ENCODE measurements at regions not wholly inside any gene's neighbourhood (a gene's known extent, or its start where the extent isn't known, plus 50 kb on each side); places are given as distances from the start of the nearest gene placed in this dataset.

- FAIRE-seq (no peak), ATAC-seq (no peak), DNase-seq (ENCODE audit: low read depth, low spot score) (no peak)
- Histone ChIP-seq H3K9me3 (replicated peaks; ENCODE audit: control insufficient read depth, insufficient read depth, low read length) (no peaks in the 10 kb centered on the region), H3K4me1 (ENCODE audit: control insufficient read depth, insufficient read depth, low read length) (no peaks in the 10 kb centered on the region), H4K20me1 (ENCODE audit: control insufficient read depth, insufficient read depth) (no peaks in the 10 kb centered on the region), H3K4me3 (no peak overlapping the region), H3K27ac (ENCODE audit: control insufficient read depth, insufficient read depth) (no peak overlapping the region), H2AFZ (ENCODE audit: control insufficient read depth, low read depth, low read length) (no peak overlapping the region), H3K36me3 (ENCODE audit: control insufficient read depth in 2 of 2, insufficient read depth in 2 of 2, low read length in 1 of 2) (no peaks in the 10 kb centered on the region), H3K4me2 (ENCODE audit: control insufficient read depth, insufficient read depth) (no peak overlapping the region), H3K9ac (ENCODE audit: control insufficient read depth, insufficient read depth, low read length) (no peak overlapping the region), H3K27me3 (replicated peaks in 1 of 2; ENCODE audit: control insufficient read depth in 2 of 2, insufficient read depth in 2 of 2, low read length in 1 of 2) (no peaks in the 10 kb centered on the region; a peak in 1 of 4 replicates), H3K79me2 (ENCODE audit: control insufficient read depth, insufficient read depth, low read length) (no peaks in the 10 kb centered on the region)
- TF ChIP-seq TCF12 (IDR thresholded peaks at IDR 0.05; ENCODE audit: low read depth, low read length): no peak
- TF ChIP-seq, protein P1, sequence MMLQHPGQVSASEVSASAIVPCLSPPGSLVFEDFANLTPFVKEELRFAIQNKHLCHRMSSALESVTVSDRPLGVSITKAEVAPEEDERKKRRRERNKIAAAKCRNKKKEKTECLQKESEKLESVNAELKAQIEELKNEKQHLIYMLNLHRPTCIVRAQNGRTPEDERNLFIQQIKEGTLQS (IDR thresholded peaks at IDR 0.05; ENCODE audit: borderline replicate concordance, extremely low read depth, low read depth, low read length): no peak
- no peak for TF ChIP-seq MAX (IDR thresholded peaks at IDR 0.05; ENCODE audit: low read depth, low read length)
- TF ChIP-seq TCF3 (IDR thresholded peaks at IDR 0.05; ENCODE audit: borderline replicate concordance, insufficient read depth, low read depth, low read length): no peak
- TF ChIP-seq PKNOX1 (IDR thresholded peaks at IDR 0.05): no peak
- TF ChIP-seq NR2F1 (conservative IDR thresholded peaks at IDR 0.05): no peak
- TF ChIP-seq LARP7 (IDR thresholded peaks at IDR 0.05): no peak
- no peak for TF ChIP-seq IRF3 (IDR thresholded peaks at IDR 0.05)
- TF ChIP-seq RAD51 (IDR thresholded peaks at IDR 0.05): no peak
- TF ChIP-seq IRF4 (IDR thresholded peaks at IDR 0.05; ENCODE audit: low read depth, low read length): no peak
- TF ChIP-seq ZNF217 (IDR thresholded peaks at IDR 0.05): no peak
- intact Hi-C loops (cut with micrococcal nuclease; ENCODE audit: unreplicated experiment) (no loop called here), in situ Hi-C loops (cut with MboI) (no loop called here)
- ChIA-PET RAD21 (ENCODE audit: unreplicated experiment) (no interaction called here), SMC1A (ENCODE audit: uncharacterized antibody, unreplicated experiment) (no interaction called here), CTCF (interaction anchor here (0.5 kb wide), 1 partner anchor 530 kb away, joined by 3 read pairs; no protein-coding TSS in a partner anchor), POLR2A (no interaction called here)
- BruUV-seq (replicated peaks): no TSS peak
- WGBS (ENCODE audit: insufficient coverage, insufficient replicate concordance, low lambda C conversion rate, missing lambda C conversion rate): 16% methylated on average over 2 of the region's 2 CpGs
Observed at GRCh38 chr11:36777311-36777710, 179.3 kb upstream of the RAG2 start.

All from GM12878 (cell line).